Ascending aorta (tissue), 2 donors: ENCODE measurements at regions not wholly inside any gene's neighbourhood (a gene's known extent, or its start where the extent isn't known, plus 50 kb on each side); places are given as distances from the start of the nearest gene placed in this dataset.

Source experiments
- DNase-seq, 2 donors: peaks; one replicate each; pipeline ENCODE4 v3.0.0-alpha.2; 2019; ENCODE audit warnings: low spot score in 2 of 2
- H3K27ac ChIP-seq, 2 donors: fragments of 200-600 bp; sonication (generic); one replicate each; pipeline ENCODE4 v1.5.1; 2016 to 2017; ENCODE audit warnings: mild to moderate bottlenecking in 1 of 2
- H3K27me3 ChIP-seq: fragments of 200-600 bp; sonication (generic); one replicate; pipeline ENCODE4 v1.5.1; 2017
- H3K36me3 ChIP-seq, 2 donors: fragments of 200-600 bp; sonication (generic); one replicate each; pipeline ENCODE4 v1.5.1; 2016
- H3K4me1 ChIP-seq, 2 donors: fragments of 200-600 bp; sonication (generic); one replicate each; pipeline ENCODE4 v1.5.1; 2016 to 2017; ENCODE audit warnings: mild to moderate bottlenecking in 1 of 2
- H3K4me3 ChIP-seq, 2 donors: fragments of 200-600 bp; sonication (generic); one replicate each; pipeline ENCODE4 v1.5.1; 2016 to 2017; ENCODE audit warnings: mild to moderate bottlenecking in 1 of 2
- H3K9me3 ChIP-seq, 2 donors: fragments of 200-600 bp; sonication (generic); one replicate each; pipeline ENCODE4 v1.5.1; 2016
- intact Hi-C: fragments of 100-400 bp; cut with DNase I; formaldehyde crosslinking; loops from one replicate; pipeline ENCODE4 v1.15.1; 2023
- TF ChIP-seq, protein P1 (sequence below), 3 experiments: fragments of 200-600 bp in 2 of 3; fragments of 450-650 bp in 1 of 3; sonication (generic) in 2 of 3; IDR thresholded peaks; one replicate each; pipeline ENCODE4 v1.5.1; 2016 to 2019; ENCODE audit warnings: antibody characterized with exemption in 3 of 3, mild to moderate bottlenecking in 1 of 3, moderate library complexity in 1 of 3

DNA sequence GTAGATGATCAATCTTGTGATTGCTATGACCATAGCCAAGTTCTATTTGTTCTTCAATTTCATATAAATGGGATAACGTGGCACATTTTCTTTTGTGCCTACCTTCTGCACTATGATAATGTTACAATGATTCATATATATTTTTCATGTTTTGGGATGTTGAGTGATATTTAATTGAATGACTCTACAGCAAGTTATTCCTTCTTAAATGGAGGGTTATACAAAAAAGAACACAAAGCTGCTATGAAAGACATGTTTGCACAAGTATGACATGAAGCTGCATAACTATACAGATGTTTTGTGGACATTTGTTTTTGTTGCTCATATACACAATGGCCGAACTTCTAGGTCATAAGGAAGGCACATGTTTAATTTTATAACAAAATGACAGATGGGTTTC is 356.2 kb downstream of the CBLN2 start:
- TF ChIP-seq, protein P1, sequence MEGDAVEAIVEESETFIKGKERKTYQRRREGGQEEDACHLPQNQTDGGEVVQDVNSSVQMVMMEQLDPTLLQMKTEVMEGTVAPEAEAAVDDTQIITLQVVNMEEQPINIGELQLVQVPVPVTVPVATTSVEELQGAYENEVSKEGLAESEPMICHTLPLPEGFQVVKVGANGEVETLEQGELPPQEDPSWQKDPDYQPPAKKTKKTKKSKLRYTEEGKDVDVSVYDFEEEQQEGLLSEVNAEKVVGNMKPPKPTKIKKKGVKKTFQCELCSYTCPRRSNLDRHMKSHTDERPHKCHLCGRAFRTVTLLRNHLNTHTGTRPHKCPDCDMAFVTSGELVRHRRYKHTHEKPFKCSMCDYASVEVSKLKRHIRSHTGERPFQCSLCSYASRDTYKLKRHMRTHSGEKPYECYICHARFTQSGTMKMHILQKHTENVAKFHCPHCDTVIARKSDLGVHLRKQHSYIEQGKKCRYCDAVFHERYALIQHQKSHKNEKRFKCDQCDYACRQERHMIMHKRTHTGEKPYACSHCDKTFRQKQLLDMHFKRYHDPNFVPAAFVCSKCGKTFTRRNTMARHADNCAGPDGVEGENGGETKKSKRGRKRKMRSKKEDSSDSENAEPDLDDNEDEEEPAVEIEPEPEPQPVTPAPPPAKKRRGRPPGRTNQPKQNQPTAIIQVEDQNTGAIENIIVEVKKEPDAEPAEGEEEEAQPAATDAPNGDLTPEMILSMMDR (IDR thresholded peaks at IDR 0.05): no peak

DNA sequence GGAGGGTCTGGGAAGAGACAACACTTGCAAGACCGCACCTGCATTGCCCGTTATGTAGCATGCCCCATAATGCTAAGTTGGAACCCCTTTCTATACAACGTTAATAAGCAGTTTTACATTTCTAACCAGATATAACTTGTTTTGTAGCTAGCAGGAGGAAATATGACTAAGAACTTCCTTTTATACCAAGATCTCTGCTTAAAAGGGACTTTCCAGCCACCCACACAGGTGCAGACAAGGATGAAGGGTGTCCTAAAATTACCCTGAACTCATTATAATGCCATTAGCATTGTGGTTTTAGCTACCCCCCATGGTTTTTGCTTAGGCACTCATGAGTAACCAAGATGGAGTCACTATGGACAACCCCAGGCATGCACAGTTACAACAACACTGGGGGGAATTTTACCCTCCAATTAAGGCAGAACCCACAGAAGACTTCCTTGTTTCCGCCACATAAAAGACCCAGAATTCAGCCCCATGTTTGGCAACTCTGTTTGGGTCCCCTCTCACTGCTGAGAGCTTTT is 362.8 kb downstream of the CBLN2 start:
- Histone ChIP-seq H3K4me3 (no peak overlapping the region), H3K4me1 (no peaks in the 10 kb centered on the region), H3K27me3 (no peaks in the 10 kb centered on the region), H3K27ac (no peak overlapping the region), H3K36me3 (no peaks in the 10 kb centered on the region), H3K9me3 (no peaks in the 10 kb centered on the region)
- intact Hi-C loops: no loop called here
- TF ChIP-seq, protein P1 (IDR thresholded peaks at IDR 0.05): no peak
- DNase-seq: no peak

More for the DNA sequence above, 356.2 kb downstream of the CBLN2 start:
- intact Hi-C loops: no loop called here
- H3K4me1 ChIP-seq: no peaks in the 10 kb centered on the region
- no peaks in the 10 kb centered on the region for H3K27me3 ChIP-seq
- no peak overlapping the region for H3K4me3 ChIP-seq
- DNase-seq: no peak
- no peaks in the 10 kb centered on the region for H3K9me3 ChIP-seq
- no peak overlapping the region for H3K27ac ChIP-seq
- H3K36me3 ChIP-seq: no peaks in the 10 kb centered on the region

DNA sequence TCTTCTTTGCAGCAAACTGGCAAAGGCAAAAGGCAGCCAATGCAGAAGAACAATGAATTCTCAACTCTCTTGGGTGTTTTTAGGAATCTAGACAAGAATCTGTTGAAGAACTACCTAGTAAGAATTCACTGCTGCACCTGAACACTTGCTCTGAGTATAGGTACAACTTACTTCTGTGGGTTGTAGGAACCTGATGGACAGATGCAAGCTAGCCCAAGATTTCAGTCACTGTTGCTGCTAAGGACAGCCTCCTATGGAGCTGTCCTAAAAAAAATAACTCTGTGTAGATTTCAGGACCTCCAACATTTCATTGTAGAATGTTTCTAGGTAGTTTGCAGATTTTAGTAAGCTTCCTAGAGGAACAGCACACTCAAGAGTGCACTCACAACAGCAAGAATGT is 363.5 kb downstream of the CBLN2 start:
- no peaks in the 10 kb centered on the region for H3K27me3 ChIP-seq
- TF ChIP-seq, protein P1 (IDR thresholded peaks at IDR 0.05): no peak
- H3K27ac ChIP-seq: no peak overlapping the region
- no peak for DNase-seq
- no peaks in the 10 kb centered on the region for H3K36me3 ChIP-seq
- no peaks in the 10 kb centered on the region for H3K4me1 ChIP-seq
- intact Hi-C loops: no loop called here
- H3K9me3 ChIP-seq: no peaks in the 10 kb centered on the region
- H3K4me3 ChIP-seq: no peak overlapping the region

DNA sequence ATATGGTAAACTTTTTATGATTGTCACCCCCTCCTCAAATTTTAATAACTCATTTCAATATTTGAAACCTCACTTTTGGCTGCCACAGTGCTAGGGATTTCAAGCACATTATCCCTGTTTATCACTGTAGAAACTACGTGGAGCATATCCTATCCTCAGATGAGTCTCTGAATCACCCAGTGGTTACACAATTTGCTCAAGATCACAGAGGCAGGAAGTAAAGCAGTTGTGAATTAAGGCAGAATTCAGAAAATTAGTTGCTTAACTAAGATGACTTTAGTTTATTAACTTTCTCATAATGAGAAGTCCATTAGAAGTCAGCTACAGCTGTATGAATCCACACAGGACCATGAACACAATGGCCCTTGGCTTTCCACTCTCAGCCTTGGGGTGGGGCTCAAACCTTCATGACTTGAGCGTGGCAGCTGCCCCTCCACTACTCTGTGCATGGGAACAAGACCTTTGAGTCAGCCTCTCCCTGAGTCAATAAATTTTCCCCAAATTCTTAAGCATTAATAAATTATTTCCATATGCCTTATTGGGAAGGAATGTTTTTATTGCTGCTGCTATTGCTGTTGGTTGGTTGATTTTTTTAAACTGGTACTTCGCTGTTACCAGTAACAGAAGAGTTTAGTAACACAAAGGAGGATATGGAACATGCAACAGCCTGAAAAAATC is 369.0 kb downstream of the CBLN2 start:
- DNase-seq: no peak
- TF ChIP-seq, protein P1 (IDR thresholded peaks at IDR 0.05): no peak
- Histone ChIP-seq H3K36me3 (no peaks in the 10 kb centered on the region), H3K9me3 (no peaks in the 10 kb centered on the region), H3K4me3 (no peak overlapping the region), H3K4me1 (no peaks in the 10 kb centered on the region), H3K27me3 (no peaks in the 10 kb centered on the region), H3K27ac (no peak overlapping the region)
- intact Hi-C loops: no loop called here

DNA sequence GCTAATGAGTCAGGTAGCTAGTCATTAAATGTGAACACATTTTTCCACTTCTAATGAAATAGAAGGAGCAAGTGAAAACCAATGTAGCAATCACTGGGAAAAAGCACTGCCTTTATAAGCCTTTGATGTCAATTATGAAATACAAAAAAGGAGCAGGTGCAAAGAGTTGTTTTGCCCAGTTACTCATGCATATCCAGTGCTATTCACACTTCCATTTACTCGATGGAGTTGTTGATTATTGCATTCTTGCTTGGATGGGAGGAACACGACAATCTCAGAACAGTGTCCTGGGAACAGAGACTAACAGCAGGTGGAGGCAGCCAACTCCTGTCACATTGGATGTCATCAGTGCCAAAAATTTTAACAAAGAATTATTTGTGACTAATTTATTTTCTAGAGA is 372.5 kb downstream of the CBLN2 start:
- TF ChIP-seq, protein P1 (IDR thresholded peaks at IDR 0.05): no peak
- no peak overlapping the region for H3K4me3 ChIP-seq
- no peaks in the 10 kb centered on the region for H3K27me3 ChIP-seq
- no peak for DNase-seq
- no peak overlapping the region for H3K27ac ChIP-seq
- no peaks in the 10 kb centered on the region for H3K4me1 ChIP-seq
- intact Hi-C loops: no loop called here
- no peaks in the 10 kb centered on the region for H3K36me3 ChIP-seq
- H3K9me3 ChIP-seq: no peaks in the 10 kb centered on the region
